Natural killer cell (primary cell): ENCODE measurements at regions not wholly inside any gene's neighbourhood (a gene's known extent, or its start where the extent isn't known, plus 50 kb on each side); places are given as distances from the start of the nearest gene placed in this dataset.

ENCODE experiments used
- ATAC-seq, 3 donors: fragments of 150-1000 bp in 2 of 3; fragments of 200-7000 bp in 1 of 3; cut with Tn5 transposase; 1 replicate in 1 of 3; 2 replicates in 2 of 3; pipeline ENCODE4 v1.10.0; 2021; ENCODE audit warnings: mild to moderate bottlenecking in 2 of 3, moderate library complexity in 2 of 3
- DNase-seq, 2 donors: peaks; one replicate each; pipeline versions ENCODE4 v3.0.0 to v3.0.0-alpha.2; 2013 to 2021; ENCODE audit warnings: mixed read lengths in 1 of 2
- H3K27ac ChIP-seq: one replicate; pipeline ENCODE4 v1.5.1; 2013; ENCODE audit warnings: mild to moderate bottlenecking, low read length
- H3K27me3 ChIP-seq: one replicate; pipeline ENCODE4 v1.6.1; 2013; ENCODE audit warnings: low read length; ENCODE audit not compliant: control insufficient read depth, insufficient read depth
- H3K36me3 ChIP-seq: one replicate; pipeline ENCODE4 v1.6.1; 2013; ENCODE audit warnings: low read length; ENCODE audit not compliant: control insufficient read depth, insufficient read depth
- H3K4me1 ChIP-seq: one replicate; pipeline ENCODE4 v1.6.1; 2013; ENCODE audit warnings: low read length; ENCODE audit not compliant: control insufficient read depth, insufficient read depth
- H3K4me3 ChIP-seq: one replicate; pipeline ENCODE4 v1.5.1; 2013; ENCODE audit warnings: low read length
- H3K9me3 ChIP-seq: one replicate; pipeline ENCODE4 v1.6.1; 2013; ENCODE audit warnings: low read length; ENCODE audit not compliant: control insufficient read depth, insufficient read depth
- H3K27ac Mint-ChIP-seq, 2 donors: one replicate each; pipeline ENCODE4 v1.8.0; 2022; ENCODE audit warnings: mild to moderate bottlenecking in 2 of 2, mixed read lengths in 2 of 2, moderate library complexity in 1 of 2
- H3K27me3 Mint-ChIP-seq, 2 donors: one replicate each; pipeline ENCODE4 v1.8.0; 2022; ENCODE audit warnings: low read depth in 2 of 2, mixed read lengths in 2 of 2
- H3K36me3 Mint-ChIP-seq: one replicate; pipeline ENCODE4 v1.8.0; 2022; ENCODE audit warnings: mixed read lengths
- H3K4me1 Mint-ChIP-seq, 2 donors: one replicate each; pipeline ENCODE4 v1.8.0; 2022; ENCODE audit warnings: mixed read lengths in 2 of 2
- H3K4me3 Mint-ChIP-seq: one replicate; pipeline ENCODE4 v1.8.0; 2022; ENCODE audit warnings: mild to moderate bottlenecking, moderate library complexity, mixed read lengths
- H3K9me3 Mint-ChIP-seq, 2 donors: one replicate each; pipeline ENCODE4 v1.8.0; 2022; ENCODE audit warnings: mixed read lengths in 2 of 2
- WGBS: methylation state at CpG from one replicate; pipeline ENCODE4 v1.1.7; 2013; ENCODE audit warnings: missing lambda C conversion rate; ENCODE audit not compliant: insufficient coverage; 5-methylcytosine and 5-hydroxymethylcytosine counted together
- intact Hi-C: fragments of 100-400 bp; cut with micrococcal nuclease; formaldehyde crosslinking; loops from one replicate; pipeline ENCODE4 v1.14.2; 2022
- TF ChIP-seq, protein P1 (sequence below): fragments of 200-600 bp; IDR thresholded peaks from one replicate; pipeline ENCODE4 v1.8.0; 2022; ENCODE audit warnings: antibody characterized with exemption

DNA sequence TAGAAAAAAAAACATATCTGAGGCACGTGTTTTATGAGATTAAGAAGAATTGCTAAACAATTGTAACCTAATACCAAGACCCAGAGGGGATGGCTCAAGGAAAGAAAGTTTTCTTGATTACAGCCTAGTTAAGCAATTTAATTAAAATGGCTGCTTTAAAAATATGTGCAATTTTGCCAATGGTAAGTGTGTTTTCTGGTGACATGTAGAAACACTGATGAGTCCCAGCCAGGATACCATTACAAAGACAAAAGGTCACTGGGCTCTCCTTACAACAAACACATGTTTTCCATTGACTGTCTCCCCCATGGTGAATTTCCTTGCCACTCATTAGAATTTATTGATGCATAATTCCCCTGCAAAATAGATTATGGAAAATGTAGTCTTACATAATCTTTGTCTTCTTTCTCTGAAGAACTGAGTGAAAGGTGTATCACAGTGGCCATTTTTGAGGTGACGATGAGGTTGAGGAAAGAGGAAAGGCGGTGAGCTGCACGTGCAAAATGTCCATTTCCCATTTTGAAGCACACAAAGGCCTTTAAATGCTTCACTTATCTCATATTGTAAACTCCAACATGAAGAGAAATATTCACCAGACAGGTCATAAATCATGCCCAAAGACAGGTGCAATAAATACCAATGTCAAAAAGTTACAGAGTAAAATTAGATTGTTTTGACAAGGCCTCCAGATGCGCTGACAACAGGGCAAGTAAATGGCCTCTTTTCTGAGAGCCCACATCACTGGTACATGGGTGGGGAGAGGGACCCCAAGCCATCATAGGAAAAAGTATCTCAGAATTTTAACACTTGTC lies 696.9 kb downstream of the KCNJ2 start:
- Histone ChIP-seq H3K4me3 (no peak overlapping the region), H3K36me3 (no peaks in the 10 kb centered on the region), H3K27me3 (no peaks in the 10 kb centered on the region), H3K27ac (no peak overlapping the region), H3K9me3 (peaks cover 3% of the 10 kb centered on the region), H3K4me1 (no peaks in the 10 kb centered on the region)
- ATAC-seq, result no peak
- H3K4me1 Mint-ChIP-seq, result no peaks in the 10 kb centered on the region
- no peak overlapping the region for H3K4me3 Mint-ChIP-seq
- DNase-seq, result no peak
- TF ChIP-seq, protein P1, sequence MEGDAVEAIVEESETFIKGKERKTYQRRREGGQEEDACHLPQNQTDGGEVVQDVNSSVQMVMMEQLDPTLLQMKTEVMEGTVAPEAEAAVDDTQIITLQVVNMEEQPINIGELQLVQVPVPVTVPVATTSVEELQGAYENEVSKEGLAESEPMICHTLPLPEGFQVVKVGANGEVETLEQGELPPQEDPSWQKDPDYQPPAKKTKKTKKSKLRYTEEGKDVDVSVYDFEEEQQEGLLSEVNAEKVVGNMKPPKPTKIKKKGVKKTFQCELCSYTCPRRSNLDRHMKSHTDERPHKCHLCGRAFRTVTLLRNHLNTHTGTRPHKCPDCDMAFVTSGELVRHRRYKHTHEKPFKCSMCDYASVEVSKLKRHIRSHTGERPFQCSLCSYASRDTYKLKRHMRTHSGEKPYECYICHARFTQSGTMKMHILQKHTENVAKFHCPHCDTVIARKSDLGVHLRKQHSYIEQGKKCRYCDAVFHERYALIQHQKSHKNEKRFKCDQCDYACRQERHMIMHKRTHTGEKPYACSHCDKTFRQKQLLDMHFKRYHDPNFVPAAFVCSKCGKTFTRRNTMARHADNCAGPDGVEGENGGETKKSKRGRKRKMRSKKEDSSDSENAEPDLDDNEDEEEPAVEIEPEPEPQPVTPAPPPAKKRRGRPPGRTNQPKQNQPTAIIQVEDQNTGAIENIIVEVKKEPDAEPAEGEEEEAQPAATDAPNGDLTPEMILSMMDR, result no peak
- H3K27ac Mint-ChIP-seq, result no peak overlapping the region
- intact Hi-C loops, result no loop called here
- no peaks in the 10 kb centered on the region for H3K27me3 Mint-ChIP-seq
- H3K36me3 Mint-ChIP-seq, result no peaks in the 10 kb centered on the region
- H3K9me3 Mint-ChIP-seq, result peaks cover 13 to 14% of the 10 kb centered on the region in 2 donors
- 70% methylated on average over 4 of the region's 5 CpGs for WGBS

DNA sequence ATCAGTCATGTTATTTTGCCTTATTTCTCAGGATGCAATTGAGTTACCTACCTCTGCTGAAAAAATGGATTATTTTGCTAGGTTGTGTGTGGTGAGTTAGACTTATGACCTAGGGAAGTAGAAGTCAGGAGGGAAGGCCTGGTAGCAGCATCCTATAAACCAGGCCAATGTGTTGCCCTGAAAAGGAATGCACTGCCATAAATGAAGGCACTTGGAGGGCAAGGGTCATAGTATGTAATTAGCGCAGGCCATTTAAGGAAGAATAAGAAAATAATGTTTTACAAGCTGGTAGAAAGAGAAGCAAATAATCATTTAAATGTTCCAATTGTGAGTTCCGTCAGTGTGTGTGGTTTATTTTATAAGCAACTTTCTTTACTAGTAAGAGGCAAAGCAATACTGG lies 698.8 kb downstream of the KCNJ2 start:
- peaks cover 8 to 16% of the 10 kb centered on the region in 2 donors for H3K9me3 Mint-ChIP-seq

DNA sequence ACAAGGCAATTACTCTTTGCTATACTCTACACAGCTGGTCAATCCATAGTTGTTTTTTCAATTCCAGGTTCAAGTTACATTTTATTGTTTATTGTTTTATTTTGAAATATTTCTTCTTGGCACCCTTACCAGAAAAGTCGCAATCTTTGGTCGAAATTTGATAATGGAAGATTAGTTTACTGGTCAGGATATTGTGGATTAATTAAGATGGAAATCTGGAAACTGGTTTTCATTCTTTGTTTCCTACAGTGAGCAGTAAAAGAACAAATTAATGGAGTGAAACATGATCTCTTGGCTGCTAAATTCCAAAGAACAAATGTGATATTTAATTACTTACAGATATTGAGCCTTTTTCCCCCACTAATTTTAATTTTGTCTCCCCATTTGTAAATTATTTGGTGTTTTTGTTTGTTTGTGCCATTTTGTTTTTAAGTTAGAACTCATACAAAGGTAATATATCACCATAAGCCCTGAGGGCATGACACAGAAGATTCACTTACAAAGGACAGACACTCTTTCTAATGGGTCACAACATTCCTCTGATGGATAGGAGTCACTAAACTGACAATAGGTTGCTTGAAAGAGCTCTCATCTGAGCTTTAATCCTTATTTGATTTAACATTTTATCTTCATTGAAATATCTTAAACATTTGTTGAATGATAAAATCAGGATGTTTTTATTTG lies 700.2 kb downstream of the KCNJ2 start:
- peaks cover 5 to 7% of the 10 kb centered on the region in 2 donors for H3K9me3 Mint-ChIP-seq
- no peak for ATAC-seq
- no peak overlapping the region for H3K4me3 Mint-ChIP-seq
- no peaks in the 10 kb centered on the region for H3K27me3 Mint-ChIP-seq
- H3K36me3 ChIP-seq, result no peaks in the 10 kb centered on the region
- TF ChIP-seq, protein P1, result no peak
- H3K4me3 ChIP-seq, result no peak overlapping the region
- 86% methylated on average over 2 of the region's 2 CpGs for whole genome bisulfite sequencing
- no peak for DNase-seq
- no peaks in the 10 kb centered on the region for H3K4me1 ChIP-seq
- H3K27ac ChIP-seq, result no peak overlapping the region
- no peaks in the 10 kb centered on the region for H3K36me3 Mint-ChIP-seq
- intact Hi-C loops, result no loop called here
- H3K4me1 Mint-ChIP-seq, result no peaks in the 10 kb centered on the region
- no peak overlapping the region for H3K27ac Mint-ChIP-seq
- no peaks in the 10 kb centered on the region for H3K9me3 ChIP-seq
- no peaks in the 10 kb centered on the region for H3K27me3 ChIP-seq

More for the DNA sequence above, 698.8 kb downstream of the KCNJ2 start:
- H3K27me3 ChIP-seq, result no peaks in the 10 kb centered on the region
- no peaks in the 10 kb centered on the region for H3K36me3 Mint-ChIP-seq
- H3K4me3 ChIP-seq, result no peak overlapping the region
- DNase-seq (no peak), ATAC-seq (no peak)
- no peaks in the 10 kb centered on the region for H3K36me3 ChIP-seq
- no peaks in the 10 kb centered on the region for H3K9me3 ChIP-seq
- H3K4me1 Mint-ChIP-seq, result no peaks in the 10 kb centered on the region
- no peaks in the 10 kb centered on the region for H3K4me1 ChIP-seq
- no peak overlapping the region for H3K27ac ChIP-seq
- H3K27ac Mint-ChIP-seq, result no peak overlapping the region
- H3K27me3 Mint-ChIP-seq, result no peaks in the 10 kb centered on the region
- TF ChIP-seq, protein P1, result no peak
- WGBS, result 91% methylated on average over 2 of the region's 2 CpGs
- intact Hi-C loops, result no loop called here
- no peak overlapping the region for H3K4me3 Mint-ChIP-seq
